ENCODE measurements at regions not wholly inside any gene's neighbourhood (a gene's known extent, or its start where the extent isn't known, plus 50 kb on each side); places are given as distances from the start of the nearest gene placed in this dataset.

DNA sequence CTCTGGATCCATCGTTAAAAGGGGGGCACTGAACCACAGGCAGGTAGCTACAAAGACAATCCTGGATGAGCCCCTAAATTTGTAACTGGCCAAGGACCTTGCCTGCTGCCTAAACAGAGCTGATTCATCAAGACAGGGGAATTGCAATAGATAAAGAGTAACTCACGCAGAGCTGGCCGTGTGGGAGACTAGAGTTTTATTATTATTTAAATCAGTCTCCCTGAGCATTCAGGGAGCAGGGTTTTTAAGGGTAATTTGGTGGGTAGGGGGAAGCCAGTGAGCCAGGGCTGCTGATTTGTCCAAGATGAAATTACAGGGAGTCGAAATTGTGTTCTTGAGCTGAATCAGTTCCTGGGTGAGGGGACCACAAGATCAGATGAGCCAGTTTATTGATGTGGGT is 885.1 kb upstream of the CADM2 start:
- TF ChIP-seq POLR2AphosphoS5 (IDR thresholded peaks at IDR 0.05) = no peak
- TF ChIP-seq, protein P1, sequence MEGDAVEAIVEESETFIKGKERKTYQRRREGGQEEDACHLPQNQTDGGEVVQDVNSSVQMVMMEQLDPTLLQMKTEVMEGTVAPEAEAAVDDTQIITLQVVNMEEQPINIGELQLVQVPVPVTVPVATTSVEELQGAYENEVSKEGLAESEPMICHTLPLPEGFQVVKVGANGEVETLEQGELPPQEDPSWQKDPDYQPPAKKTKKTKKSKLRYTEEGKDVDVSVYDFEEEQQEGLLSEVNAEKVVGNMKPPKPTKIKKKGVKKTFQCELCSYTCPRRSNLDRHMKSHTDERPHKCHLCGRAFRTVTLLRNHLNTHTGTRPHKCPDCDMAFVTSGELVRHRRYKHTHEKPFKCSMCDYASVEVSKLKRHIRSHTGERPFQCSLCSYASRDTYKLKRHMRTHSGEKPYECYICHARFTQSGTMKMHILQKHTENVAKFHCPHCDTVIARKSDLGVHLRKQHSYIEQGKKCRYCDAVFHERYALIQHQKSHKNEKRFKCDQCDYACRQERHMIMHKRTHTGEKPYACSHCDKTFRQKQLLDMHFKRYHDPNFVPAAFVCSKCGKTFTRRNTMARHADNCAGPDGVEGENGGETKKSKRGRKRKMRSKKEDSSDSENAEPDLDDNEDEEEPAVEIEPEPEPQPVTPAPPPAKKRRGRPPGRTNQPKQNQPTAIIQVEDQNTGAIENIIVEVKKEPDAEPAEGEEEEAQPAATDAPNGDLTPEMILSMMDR (IDR thresholded peaks at IDR 0.05) = no peak

Data from suprapubic skin (tissue), 3 donors.